Choroid plexus epithelial cell (primary cell): ENCODE measurements at regions not wholly inside any gene's neighbourhood (a gene's known extent, or its start where the extent isn't known, plus 50 kb on each side); places are given as distances from the start of the nearest gene placed in this dataset.

ENCODE experiments used
- DNase-seq: peaks from one replicate; pipeline ENCODE4 v3.0.0-alpha.2; 2010; ENCODE audit warnings: low read depth
- H3K4me3 ChIP-seq: 2 replicates; pipeline ENCODE4 v1.5.1; 2011; ENCODE audit warnings: low read depth, mild to moderate bottlenecking, control low read depth, low read length, moderate library complexity
- CTCF ChIP-seq: conservative IDR thresholded peaks from 2 replicates; pipeline ENCODE4 v1.5.1; 2011; ENCODE audit warnings: low read depth, mild to moderate bottlenecking, control low read depth, inconsistent platforms, low read length, moderate library complexity

- H3K4me3 ChIP-seq, result no peak overlapping the region
- no peak for DNase-seq
- TF ChIP-seq CTCF, result no peak
These were observed 325.8 kb upstream of the ZMIZ1 start for GRCh38 chr10:78742730-78743615.

- DNase-seq, result no peak
- H3K4me3 ChIP-seq, result no peak overlapping the region
- TF ChIP-seq CTCF, result no peak
These were observed 324.7 kb upstream of the ZMIZ1 start for GRCh38 chr10:78744056-78744455.

GRCh38 chr10:78744491-78745090 lies 324.2 kb upstream of the ZMIZ1 start:
- no peak for TF ChIP-seq CTCF
- no peak overlapping the region for H3K4me3 ChIP-seq
- DNase-seq, result no peak

- no peak for DNase-seq
- H3K4me3 ChIP-seq, result no peak overlapping the region
- no peak for TF ChIP-seq CTCF
These were observed 323.3 kb upstream of the ZMIZ1 start for GRCh38 chr10:78745441-78745840.

- no peak overlapping the region for H3K4me3 ChIP-seq
- TF ChIP-seq CTCF, result no peak
- DNase-seq, result no peak
These were observed 322.5 kb upstream of the ZMIZ1 start for GRCh38 chr10:78746155-78746763.

- no peak overlapping the region for H3K4me3 ChIP-seq
- no peak for TF ChIP-seq CTCF
- DNase-seq, result no peak
These were observed 321.1 kb upstream of the ZMIZ1 start for GRCh38 chr10:78747401-78748234.
